Upper lobe of left lung (tissue), 6 donors: ENCODE measurements at regions not wholly inside any gene's neighbourhood (a gene's known extent, or its start where the extent isn't known, plus 50 kb on each side); places are given as distances from the start of the nearest gene placed in this dataset.
"Not testable (repeated sequence)": the region's sequence is repeated elsewhere in the genome, so short reads cannot be mapped to it uniquely, and the experiment has no call there.

Source experiments
- ATAC-seq, 2 donors: fragments of 200-7000 bp; cut with Tn5 transposase; one replicate each; pipeline ENCODE4 v1.9.1; 2022; ENCODE audit warnings: mild to moderate bottlenecking in 2 of 2, moderate library complexity in 2 of 2; ENCODE audit not compliant: low FRiP score in 2 of 2
- DNase-seq, 2 donors: peaks; one replicate each; pipeline ENCODE4 v3.0.0-alpha.2; 2019 to 2020
- H3K27ac ChIP-seq, 4 donors: fragments of 200-600 bp; sonication (generic); one replicate each; pipeline ENCODE4 v1.5.1; 2016 to 2019
- H3K27me3 ChIP-seq, 4 donors: fragments of 200-600 bp; sonication (generic); one replicate each; pipeline ENCODE4 v1.5.1; 2017 to 2019
- H3K36me3 ChIP-seq, 4 donors: fragments of 200-600 bp; sonication (generic); one replicate each; pipeline ENCODE4 v1.5.1; 2016 to 2019
- H3K4me1 ChIP-seq, 4 donors: fragments of 200-600 bp; sonication (generic); one replicate each; pipeline ENCODE4 v1.5.1; 2018 to 2019
- H3K4me3 ChIP-seq, 4 donors: fragments of 200-600 bp; sonication (generic); one replicate each; pipeline ENCODE4 v1.5.1; 2017 to 2019; ENCODE audit warnings: mild to moderate bottlenecking in 2 of 4, moderate library complexity in 1 of 4
- H3K9me3 ChIP-seq, 4 donors: fragments of 200-600 bp; sonication (generic); one replicate each; pipeline ENCODE4 v1.5.1; 2018 to 2019
- EP300 ChIP-seq, 4 donors: sonication (generic); formaldehyde crosslinking; IDR thresholded peaks; one replicate each; pipeline ENCODE4 v1.5.1; 2017; ENCODE audit warnings: antibody characterized with exemption in 4 of 4, control low read depth in 2 of 4
- POLR2A ChIP-seq, 4 donors: fragments of 450-650 bp; IDR thresholded peaks; one replicate each; pipeline ENCODE4 v1.5.1; 2016 to 2017; ENCODE audit warnings: antibody characterized with exemption in 4 of 4, mild to moderate bottlenecking in 2 of 4
- POLR2AphosphoS5 ChIP-seq, 2 donors: sonication (generic); formaldehyde crosslinking; IDR thresholded peaks; one replicate each; pipeline ENCODE4 v1.5.1; 2017; ENCODE audit warnings: antibody characterized with exemption in 2 of 2
- WGBS, 2 donors: methylation state at CpG; one replicate each; pipeline ENCODE4 v1.1.5; 2017 to 2018; 5-methylcytosine and 5-hydroxymethylcytosine counted together
- TF ChIP-seq, protein P1 (sequence below), 6 experiments: fragments of 450-650 bp in 4 of 6; fragments of 200-600 bp in 2 of 6; sonication (generic) in 2 of 6; IDR thresholded peaks; one replicate each; pipeline ENCODE4 v1.5.1; 2016 to 2019; ENCODE audit warnings: antibody characterized with exemption in 6 of 6
- donor health status: DM: no; HTN: no; CAD: no; lungs with moderate emphysema.
- donor health status: DM: no; HTN: yes; CAD: no; lungs with severe emphysema.

GRCh38 chr16:66250686-66251431, 115.6 kb upstream of the CDH5 start:
- Histone ChIP-seq H3K4me1 (peaks cover 0 to 7% (median 7%) of the 10 kb centered on the region in 4 donors), H3K36me3 (no peaks in the 10 kb centered on the region), H3K27ac (peak overlapping the region; percentile 26 to 69 (median 32)), H3K27me3 (no peaks in the 10 kb centered on the region), H3K4me3 (no peak overlapping the region), H3K9me3 (no peaks in the 10 kb centered on the region)
- TF ChIP-seq POLR2AphosphoS5 (IDR thresholded peaks at IDR 0.05) = peak; percentile 38 to 68
- no peak for TF ChIP-seq EP300 (IDR thresholded peaks at IDR 0.05)
- DNase-seq (peak in 1 of 2 donors; percentile 50), ATAC-seq (peak; percentile 68 to 75)
- WGBS, 2 donors = 34 to 54% methylated on average over 9 to 10 of the region's 10 CpGs

GRCh38 chr16:66247516-66248481, 118.7 kb upstream of the CDH5 start:
- ATAC-seq (peak; percentile 58 to 90), DNase-seq (no peak)
- Histone ChIP-seq H3K27me3 (no peaks in the 10 kb centered on the region), H3K36me3 (no peaks in the 10 kb centered on the region), H3K9me3 (no peaks in the 10 kb centered on the region), H3K4me1 (peaks cover 0 to 7% (median 7%) of the 10 kb centered on the region in 4 donors), H3K27ac (peak overlapping the region; percentile 12 to 61 (median 44)), H3K4me3 (no peak overlapping the region)
- 61 to 78% methylated on average over 13 of the region's 13 CpGs for WGBS, 2 donors
- TF ChIP-seq POLR2A (IDR thresholded peaks at IDR 0.05) = no peak
- peak; percentile 30 to 48 for TF ChIP-seq POLR2AphosphoS5 (IDR thresholded peaks at IDR 0.05)

- Histone ChIP-seq H3K36me3 (no peaks in the 10 kb centered on the region), H3K27me3 (no peaks in the 10 kb centered on the region), H3K27ac (no peak overlapping the region), H3K4me3 (no peak overlapping the region), H3K9me3 (no peaks in the 10 kb centered on the region), H3K4me1 (peaks cover 0 to 5% (median 2%) of the 10 kb centered on the region in 4 donors)
- DNase-seq (no peak), ATAC-seq (no peak)
- no peak for TF ChIP-seq POLR2AphosphoS5 (IDR thresholded peaks at IDR 0.05)
- no peak for TF ChIP-seq POLR2A (IDR thresholded peaks at IDR 0.05)
- TF ChIP-seq, protein P1, sequence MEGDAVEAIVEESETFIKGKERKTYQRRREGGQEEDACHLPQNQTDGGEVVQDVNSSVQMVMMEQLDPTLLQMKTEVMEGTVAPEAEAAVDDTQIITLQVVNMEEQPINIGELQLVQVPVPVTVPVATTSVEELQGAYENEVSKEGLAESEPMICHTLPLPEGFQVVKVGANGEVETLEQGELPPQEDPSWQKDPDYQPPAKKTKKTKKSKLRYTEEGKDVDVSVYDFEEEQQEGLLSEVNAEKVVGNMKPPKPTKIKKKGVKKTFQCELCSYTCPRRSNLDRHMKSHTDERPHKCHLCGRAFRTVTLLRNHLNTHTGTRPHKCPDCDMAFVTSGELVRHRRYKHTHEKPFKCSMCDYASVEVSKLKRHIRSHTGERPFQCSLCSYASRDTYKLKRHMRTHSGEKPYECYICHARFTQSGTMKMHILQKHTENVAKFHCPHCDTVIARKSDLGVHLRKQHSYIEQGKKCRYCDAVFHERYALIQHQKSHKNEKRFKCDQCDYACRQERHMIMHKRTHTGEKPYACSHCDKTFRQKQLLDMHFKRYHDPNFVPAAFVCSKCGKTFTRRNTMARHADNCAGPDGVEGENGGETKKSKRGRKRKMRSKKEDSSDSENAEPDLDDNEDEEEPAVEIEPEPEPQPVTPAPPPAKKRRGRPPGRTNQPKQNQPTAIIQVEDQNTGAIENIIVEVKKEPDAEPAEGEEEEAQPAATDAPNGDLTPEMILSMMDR (IDR thresholded peaks at IDR 0.05) = no peak
- no peak for TF ChIP-seq EP300 (IDR thresholded peaks at IDR 0.05)
- WGBS, 2 donors = 91 to 93% methylated on average over 4 of the region's 4 CpGs
Observed at GRCh38 chr16:66245868-66246267, 120.6 kb upstream of the CDH5 start.

- Histone ChIP-seq H3K4me3 (no peak overlapping the region), H3K27ac (no peak overlapping the region), H3K9me3 (no peaks in the 10 kb centered on the region), H3K27me3 (no peaks in the 10 kb centered on the region), H3K4me1 (peaks cover 0 to 4% (median 0%) of the 10 kb centered on the region in 4 donors), H3K36me3 (no peaks in the 10 kb centered on the region)
- ATAC-seq (no peak), DNase-seq (no peak)
- TF ChIP-seq EP300 (IDR thresholded peaks at IDR 0.05) (no peak), POLR2A (IDR thresholded peaks at IDR 0.05) (no peak), POLR2AphosphoS5 (IDR thresholded peaks at IDR 0.05) (no peak)
- TF ChIP-seq, protein P1 (IDR thresholded peaks at IDR 0.05) = no peak
- WGBS, 2 donors = 89 to 91% methylated on average over 6 to 8 of the region's 8 CpGs
Observed at GRCh38 chr16:66245072-66245471, 121.4 kb upstream of the CDH5 start.

GRCh38 chr16:66242672-66243071, 123.8 kb upstream of the CDH5 start:
- Histone ChIP-seq H3K36me3 (no peaks in the 10 kb centered on the region), H3K9me3 (peaks cover 0 to 7% (median 0%) of the 10 kb centered on the region in 4 donors), H3K27ac (no peak overlapping the region), H3K27me3 (no peaks in the 10 kb centered on the region), H3K4me3 (no peak overlapping the region), H3K4me1 (no peaks in the 10 kb centered on the region)
- 93 to 94% methylated on average over 9 of the region's 9 CpGs for WGBS, 2 donors
- ATAC-seq (no peak), DNase-seq (no peak)
- TF ChIP-seq POLR2AphosphoS5 (IDR thresholded peaks at IDR 0.05) (no peak), EP300 (IDR thresholded peaks at IDR 0.05) (no peak), POLR2A (IDR thresholded peaks at IDR 0.05) (no peak)
- TF ChIP-seq, protein P1 (IDR thresholded peaks at IDR 0.05) = no peak

GRCh38 chr16:66242206-66242605, 124.3 kb upstream of the CDH5 start:
- not testable (repeated sequence) for H3K9me3 ChIP-seq, DNase-seq, ATAC-seq, H3K27me3 ChIP-seq, H3K27ac ChIP-seq, H3K4me1 ChIP-seq, H3K4me3 ChIP-seq, H3K36me3 ChIP-seq
- WGBS, 2 donors = 77 to 83% methylated on average over 6 of the region's 6 CpGs
